ENCODE measurements at regions not wholly inside any gene's neighbourhood (a gene's known extent, or its start where the extent isn't known, plus 50 kb on each side); places are given as distances from the start of the nearest gene placed in this dataset.
"Not testable (repeated sequence)": the region's sequence is repeated elsewhere in the genome, so short reads cannot be mapped to it uniquely, and the experiment has no call there.

DNA sequence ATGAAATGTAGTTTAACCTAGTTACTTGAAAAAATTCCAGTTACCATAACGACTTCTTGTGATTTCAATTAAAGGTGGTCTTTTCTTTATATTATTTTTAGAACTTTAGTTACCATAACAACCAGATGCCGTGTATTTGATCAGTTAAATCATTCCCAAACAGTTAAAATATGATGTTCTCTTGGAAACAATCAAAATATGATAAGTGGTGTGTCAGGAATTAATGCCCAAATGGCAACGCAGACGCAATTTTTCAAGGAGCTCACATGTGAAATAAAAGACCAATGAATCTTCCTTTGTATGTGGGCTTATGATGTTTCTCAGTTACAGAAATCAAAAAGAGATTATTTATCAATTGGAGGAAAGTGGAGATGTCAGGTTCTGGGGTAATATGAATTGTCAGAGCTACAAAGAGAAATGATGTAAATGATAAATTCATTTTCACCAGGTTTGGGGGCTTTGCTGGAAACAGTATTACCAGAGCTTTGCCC lies 189.1 kb upstream of the PARD3B start:
- DNase-seq (ENCODE audit: low read depth): no peak

DNA sequence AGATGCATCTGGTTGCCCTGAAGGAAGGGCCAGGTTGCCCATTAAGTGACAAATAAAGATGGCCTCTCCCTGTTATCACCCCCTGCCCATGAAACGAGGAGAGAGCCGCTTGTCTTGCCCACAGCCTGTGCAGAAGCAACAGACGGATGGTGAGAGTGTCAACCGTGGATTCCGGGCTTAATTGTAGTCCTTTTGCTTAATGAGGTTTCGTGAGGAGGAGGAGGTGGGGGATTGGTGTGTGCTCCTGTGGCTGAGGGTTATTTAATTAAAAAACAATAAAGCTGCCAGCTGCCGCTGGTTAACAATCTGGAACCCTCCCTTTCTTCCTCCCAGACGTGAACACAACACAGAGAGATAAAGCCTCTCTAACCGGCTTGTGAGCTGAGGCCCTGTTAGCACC lies 188.0 kb upstream of the PARD3B start:
- no peak for DNase-seq (ENCODE audit: low read depth)

DNA sequence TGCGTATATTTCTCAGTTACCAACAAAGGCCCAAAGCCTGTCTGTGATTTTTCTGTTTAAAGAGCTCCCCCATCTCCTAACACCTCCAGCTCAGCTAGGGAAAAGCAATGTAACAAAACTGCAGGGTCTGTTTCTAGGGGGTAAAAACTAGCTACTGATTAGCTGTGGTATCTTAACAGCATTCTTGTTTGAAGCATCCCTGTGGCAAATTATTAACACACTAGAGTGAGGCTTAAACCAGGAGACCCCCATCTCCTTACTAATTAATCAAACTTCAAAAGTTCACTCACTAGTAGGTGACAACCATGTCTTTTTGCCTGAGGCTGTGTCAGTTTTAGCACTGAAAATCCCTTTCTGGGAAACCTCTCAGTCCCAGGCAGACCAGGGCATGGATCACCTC lies 186.2 kb upstream of the PARD3B start:
- DNase-seq (ENCODE audit: low read depth): no peak

DNA sequence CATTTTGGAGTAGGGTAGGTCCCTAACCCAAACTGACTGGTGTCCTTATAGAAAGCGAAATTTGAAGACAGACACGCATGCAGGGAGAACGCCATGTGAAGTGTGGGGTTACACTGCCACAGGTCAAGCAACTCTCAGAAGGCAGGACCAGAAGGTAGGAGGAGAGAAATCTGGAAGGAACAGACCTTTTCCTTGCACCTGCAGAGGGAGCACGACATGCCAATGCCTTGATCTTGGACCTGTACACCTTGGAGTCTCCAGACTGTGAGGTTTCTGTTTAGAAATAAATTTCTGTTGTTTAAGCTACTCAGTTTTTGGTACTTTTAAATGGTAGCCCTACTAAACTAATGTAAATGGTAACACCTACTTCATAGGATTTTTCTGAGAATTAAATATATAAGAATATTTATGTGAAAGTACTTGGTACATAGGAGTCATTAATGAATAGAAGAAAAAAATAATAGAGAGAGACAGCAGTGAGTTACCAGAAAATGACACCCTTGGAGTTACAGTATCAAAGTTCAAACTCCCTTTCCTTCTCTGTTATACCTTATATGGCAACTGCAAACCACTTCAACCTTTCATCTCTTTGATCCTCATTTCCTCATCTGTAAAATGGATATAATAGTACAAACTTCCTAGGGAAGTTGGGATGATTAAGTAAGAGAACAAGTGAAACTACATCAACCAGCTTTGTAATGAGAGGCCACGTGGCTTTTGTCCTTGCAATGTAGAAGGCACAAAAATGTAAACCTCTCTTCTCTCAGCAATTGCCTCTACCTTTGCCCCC lies 184.9 kb upstream of the PARD3B start:
- no peak for DNase-seq (ENCODE audit: low read depth)

DNA sequence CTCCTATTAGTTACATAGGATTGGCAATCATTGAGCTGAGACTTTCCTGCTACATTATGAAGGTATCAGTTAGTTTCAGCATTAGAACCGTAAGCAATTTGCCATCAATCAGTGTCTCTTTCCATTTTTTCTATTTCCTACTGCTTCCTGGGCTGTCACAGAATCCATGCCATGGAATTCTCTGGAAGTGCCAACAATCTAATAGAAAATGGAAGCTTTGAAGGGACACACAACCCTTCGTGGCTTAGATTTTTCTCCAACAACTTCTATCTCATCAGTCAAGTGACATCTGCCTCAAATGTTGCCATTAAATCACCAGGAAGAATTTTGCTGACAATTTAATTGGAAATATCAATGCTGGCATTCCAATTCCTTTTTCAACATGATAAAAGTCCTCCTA lies 183.5 kb upstream of the PARD3B start:
- DNase-seq (ENCODE audit: low read depth): no peak

DNA sequence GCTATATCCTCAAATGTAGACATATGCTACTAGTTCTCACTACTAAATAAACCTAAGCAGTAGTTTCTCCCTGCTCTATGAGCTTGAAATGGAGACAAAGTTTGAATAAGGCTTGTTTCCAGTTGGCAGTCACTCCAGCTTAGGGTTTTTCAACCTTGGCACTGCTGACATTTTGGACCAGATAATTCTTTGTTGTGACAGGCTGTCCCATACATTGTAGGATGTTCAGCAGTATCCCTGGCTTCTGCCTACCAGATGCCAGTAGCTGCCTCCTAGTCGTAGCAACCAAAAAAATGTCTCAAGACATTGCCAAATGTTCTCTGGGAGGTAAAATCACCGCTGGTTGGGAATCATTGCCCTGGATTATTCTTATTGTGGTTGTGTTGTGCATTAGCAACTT lies 182.7 kb upstream of the PARD3B start:
- no peak for DNase-seq (ENCODE audit: low read depth)

DNA sequence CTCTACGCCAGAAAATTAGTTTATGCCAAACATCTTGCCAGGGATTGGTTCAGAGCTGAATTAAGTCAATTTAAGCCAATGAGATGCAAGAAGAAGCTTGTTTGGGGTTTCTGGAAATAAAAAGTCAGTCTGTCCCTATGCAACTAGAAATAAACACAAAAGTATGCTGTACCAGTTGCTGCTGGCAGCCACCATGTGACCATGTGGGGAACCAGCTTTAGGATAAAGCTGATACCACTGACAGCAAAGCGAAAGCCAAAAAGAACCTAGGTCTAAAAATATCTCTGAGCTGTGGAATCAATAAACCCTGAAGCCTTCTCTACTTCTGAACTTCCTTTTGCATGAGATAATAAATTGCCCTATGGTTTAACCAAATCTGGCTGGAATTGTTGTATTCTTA lies 181.8 kb upstream of the PARD3B start:
- DNase-seq (ENCODE audit: low read depth): no peak

DNA sequence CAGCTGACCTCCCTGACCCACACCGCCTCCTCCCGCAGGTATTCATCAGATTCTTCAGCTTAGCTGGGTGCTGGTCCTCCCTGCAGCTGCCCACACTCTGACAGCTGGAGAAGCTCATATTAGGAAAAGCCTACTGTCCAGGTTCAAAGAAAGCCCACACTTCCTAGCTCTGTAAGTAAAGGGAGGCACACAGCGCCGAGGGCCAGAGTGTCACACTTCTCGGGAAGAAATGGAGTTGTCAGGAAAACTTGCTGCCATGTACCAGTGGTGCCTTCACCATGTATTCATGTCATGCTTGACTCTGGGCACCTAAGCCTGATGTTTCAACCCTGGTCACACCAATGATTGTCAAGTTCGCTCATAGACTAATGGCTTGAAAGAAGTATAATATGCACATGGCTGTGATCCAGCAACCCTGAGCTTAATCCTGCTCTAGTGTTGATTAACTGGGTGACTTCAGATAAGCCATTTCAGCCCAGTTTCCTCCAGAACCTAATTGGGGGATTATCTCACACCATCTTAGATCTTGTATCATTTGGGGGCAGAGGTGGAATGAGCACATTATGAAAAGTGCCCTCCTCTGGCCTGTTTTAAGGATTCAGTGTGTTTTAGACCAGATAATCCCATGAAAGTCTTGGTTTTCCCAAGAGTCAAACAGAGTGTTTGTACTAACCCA lies 180.3 kb upstream of the PARD3B start:
- DNase-seq (ENCODE audit: low read depth): no peak

DNA sequence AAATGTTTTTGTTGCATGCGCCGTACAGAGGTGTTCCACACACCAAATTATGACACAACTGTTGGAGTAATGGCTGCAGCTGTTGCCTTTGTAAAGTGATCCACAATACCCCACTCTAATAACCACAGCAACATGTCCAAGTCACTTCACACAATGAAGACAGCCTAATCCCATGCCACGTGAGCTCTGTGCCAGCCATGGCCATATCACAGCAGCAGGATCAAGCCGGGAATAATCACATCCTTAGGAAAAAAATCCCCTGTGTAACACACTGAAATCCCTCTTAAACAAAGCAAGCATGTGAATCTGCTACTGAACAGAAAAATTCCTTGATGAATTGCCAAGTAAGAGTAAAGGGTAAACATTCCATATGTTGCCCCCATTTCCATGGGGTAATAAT lies 179.5 kb upstream of the PARD3B start:
- no peak for DNase-seq (ENCODE audit: low read depth)

DNA sequence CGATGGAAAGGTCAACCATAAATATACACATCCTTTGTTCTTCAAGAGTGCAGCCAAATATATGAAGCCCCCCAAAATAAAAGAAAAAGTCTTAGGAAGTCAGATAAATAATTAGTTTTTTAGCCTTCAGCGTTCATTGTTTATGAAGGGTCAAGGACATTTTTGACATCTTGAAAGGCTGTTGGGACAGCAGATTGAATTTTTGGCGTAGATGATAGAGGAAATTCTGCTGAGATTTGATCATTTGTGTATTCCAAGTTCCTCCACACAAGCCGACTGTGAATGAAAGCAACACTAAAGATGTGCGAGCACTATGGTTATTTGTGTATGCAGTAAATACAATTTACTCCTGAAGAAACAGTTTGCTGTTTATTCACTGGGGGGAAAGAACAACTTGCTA lies 177.8 kb upstream of the PARD3B start:
- no peak for DNase-seq (ENCODE audit: low read depth)

DNA sequence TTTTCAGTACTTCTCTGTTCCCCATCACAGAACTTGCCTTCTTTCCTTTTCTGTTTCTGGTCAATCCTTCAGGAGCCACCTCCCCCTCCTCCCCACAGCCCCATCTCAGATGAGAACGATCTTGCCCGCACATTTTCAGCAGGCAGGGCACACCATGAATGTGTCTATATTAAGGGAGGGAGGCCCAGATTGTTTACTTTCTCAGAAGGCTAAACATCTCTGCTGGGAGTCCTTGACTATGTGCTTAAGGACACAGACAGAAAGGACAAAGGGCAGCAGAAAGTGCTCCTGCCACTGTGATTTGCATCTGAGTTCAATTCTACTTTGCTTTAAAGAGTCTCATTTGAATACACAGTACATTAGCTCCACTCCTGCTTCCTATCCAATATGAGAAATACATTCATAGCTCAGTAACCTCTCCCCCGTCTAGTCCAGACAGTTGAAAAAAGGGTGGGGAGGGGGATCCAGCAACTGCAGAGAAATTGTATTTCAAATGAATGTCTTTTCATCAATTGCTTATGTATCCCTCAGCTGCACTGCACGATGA lies 175.0 kb upstream of the PARD3B start:
- no peak for DNase-seq (ENCODE audit: low read depth)

DNA sequence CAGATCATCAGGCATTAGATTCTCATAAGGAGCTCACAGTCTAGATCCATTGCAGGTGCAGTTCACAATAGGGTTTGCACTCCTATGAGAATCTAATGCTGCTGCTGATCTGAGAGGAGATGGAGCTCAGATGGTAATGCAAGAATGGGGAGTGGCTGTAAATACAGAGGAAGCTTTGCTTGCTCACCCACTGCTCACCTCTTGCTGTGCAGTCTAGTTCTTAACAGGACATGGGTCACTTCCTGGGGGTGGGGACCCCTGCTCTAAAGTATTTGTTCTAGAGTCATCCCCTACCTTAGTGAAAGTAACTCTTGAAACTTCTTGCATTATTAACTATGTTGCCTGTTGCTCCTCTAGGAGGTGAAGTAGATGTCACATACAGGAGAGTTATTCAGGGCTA lies 171.3 kb upstream of the PARD3B start:
- DNase-seq (ENCODE audit: low read depth): peak; percentile 68

DNA sequence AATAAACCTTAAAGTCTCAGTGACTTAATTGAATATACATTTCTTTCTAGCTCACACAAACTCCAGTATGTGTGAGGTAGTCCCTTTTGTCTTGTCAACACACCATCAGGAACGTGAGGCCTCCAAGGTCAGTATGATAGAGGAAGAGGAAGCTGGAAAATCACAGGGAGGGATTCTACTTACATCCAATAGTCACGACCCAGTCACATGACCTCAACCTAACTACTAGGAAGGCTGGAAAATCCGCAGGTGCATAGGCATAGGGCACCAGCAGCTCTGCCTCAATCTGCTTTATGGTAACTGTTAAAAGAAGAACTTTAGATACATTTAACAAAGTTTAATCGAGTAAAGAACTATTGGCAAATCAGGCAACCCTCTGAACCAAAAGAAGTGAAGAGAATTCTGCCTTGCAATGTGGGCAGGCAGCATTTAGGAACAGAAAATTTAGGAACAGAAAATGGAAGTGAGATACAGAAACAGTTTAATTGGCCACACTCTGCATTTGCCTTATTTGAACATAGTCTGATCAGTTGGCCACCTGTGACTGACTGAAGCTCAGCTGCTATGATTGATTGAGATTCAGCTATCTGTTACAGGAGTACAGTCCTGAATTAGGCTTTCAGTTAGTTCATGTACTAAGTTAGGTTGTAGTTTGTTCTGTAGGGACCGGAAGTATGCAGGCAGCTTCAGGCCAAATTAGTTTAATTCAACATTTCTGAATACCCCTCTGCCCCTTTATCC lies 165.0 kb upstream of the PARD3B start:
- DNase-seq (ENCODE audit: low read depth): no peak

DNA sequence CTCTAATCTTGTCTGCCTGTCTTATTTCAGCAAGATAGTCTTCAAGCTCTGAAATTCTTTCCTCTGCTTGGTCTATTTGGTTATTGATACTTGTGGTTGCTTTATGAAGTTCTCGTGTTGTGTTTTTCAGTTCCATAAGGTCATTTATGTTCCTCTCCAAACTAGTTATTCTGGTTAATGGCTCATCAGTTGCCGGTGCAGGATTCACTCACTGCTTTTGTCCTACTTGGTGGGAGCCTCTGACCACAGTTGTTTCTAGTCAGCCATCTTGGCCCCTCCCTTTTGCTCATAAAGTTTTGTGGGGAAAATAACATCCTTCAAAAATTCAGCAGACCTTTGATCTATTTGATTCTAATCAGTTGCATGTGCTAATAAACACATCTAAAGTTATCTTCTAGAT lies 158.6 kb upstream of the PARD3B start:
- no peak for DNase-seq (ENCODE audit: low read depth)

DNA sequence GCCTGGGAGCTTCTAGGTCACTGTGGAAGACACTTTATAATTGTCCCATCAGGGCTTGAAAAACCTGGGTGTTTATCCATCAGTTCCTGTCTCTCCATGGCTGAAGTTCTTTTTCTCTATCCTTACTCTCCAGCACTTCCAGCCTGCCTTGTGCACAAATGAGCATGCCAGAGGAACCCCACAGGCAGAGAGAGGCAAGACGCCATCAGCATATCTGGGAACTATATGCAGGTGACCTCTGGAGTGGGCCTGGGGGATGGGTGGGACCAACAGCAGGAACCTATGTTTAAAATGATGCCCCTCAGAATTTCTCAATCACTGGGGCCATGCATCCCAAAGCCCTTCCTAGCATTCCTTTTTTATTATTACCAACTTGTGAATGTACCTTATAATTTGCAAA lies 156.2 kb upstream of the PARD3B start:
- no peak for DNase-seq (ENCODE audit: low read depth)

DNA sequence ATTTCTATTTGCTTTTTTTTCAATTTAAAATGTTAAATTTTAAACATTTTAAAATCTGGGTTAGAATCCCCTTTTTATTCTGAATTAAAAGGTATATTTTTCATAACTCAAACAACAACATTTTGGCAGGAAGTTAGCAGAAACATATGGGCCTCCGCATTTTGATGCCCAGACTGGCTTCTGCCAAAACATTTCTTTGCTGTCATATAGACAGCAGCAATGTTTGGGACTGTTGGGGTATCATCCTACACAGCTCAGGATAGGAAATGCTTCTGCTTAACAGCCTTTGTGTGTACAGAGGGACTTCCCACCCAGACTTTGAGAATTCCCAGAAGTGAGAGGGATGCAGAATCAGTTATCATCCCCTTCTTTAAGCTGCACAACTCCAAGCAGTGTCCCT lies 155.4 kb upstream of the PARD3B start:
- DNase-seq (ENCODE audit: low read depth): no peak

DNA sequence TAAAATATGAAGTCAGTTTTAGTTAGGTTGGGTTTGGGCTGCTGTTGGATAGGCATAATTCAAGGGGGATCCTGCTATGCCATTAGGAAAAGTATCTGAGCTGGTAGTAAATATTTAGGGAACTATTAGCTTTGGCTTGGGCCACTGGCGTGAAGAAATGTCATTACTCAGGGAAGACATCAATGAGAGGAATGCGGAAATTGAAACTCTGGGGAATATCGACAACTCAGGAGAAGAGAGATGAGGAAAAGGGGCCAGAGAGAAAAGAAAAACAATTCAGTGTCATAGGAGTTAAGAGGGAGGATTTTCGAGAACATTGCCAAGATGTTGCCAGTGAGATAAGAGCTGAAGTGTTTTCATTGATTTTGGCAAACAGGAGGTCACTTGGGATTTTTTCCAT lies 149.7 kb upstream of the PARD3B start:
- no peak for DNase-seq (ENCODE audit: low read depth)

DNA sequence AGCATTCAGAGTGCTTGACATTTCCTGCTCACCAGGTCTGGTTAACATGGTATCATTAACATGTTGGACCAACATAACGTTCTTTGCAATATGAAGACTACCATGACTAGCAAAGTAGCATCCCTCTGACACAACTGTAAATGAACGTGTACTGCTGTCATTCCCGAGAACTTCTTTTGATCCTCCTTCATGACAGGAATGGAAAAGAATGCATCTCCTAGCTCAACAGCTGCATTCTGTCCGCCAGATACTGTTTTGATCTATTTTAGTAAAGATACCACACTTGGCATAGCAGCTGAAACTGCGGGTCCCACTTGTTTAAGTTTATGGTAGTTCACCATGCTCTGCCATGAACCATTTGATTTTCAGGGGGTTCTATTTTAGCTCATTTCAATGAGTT lies 144.2 kb upstream of the PARD3B start:
- DNase-seq (ENCODE audit: low read depth): no peak

DNA sequence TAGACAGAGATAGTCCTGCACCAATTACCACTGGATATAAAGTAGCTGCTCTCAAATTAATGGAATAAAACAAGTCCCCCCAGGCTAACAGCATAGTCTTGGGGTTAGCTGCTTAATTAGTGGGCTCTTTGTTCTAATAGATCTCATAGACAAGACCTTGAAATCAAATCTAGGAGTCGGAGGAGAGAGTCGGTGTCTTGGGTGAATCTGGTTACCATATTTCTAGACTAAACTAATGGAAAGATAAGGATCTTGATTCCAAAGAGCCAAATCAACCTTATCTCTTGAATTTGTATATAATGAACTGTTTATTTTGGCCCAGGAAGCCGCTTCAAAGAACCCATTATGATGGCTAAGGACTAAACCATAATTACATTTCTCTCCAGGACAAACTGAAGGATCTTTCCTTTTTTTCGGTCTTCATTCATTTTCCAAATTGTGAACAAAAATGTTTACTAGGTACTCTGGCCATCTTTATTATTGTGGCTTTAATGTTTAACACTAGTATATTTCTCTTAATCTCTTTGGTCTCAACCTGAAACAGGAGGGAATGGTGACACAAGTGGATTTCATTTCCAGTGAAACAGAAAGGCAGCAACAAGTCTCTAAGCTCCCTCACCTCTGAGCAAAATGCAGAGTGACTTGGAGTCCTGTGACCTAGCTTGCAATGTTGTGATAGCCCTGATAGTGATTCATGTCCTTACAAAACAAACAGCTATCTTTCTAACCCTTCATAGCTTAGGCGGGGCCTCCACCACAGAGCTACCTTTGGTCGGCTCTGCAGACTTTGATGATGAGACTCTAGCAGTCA lies 137.9 kb upstream of the PARD3B start:
- peak; percentile 12 for DNase-seq (ENCODE audit: low read depth)

DNA sequence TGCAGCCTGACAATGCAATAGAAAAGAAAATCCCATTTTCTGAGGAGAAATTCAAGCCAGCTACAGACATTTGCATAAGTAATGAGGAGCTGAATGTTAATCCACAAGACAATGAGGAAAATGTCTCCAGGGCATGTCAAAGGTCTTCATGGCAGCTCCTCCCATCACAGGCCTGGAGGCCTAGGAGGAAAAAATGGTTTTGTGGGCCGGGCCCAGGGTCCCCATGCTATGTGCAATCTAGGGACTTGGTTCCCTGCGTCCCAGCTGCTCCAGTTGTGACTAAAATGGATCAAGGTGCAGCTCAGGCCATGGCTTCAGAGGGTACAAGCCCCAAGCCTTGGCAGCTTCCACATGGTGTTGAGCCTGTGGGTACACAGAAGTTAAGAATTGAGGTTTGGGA lies 132.5 kb upstream of the PARD3B start:
- not testable (repeated sequence) for DNase-seq (ENCODE audit: low read depth)
